ENCODE measurements at regions not wholly inside any gene's neighbourhood (a gene's known extent, or its start where the extent isn't known, plus 50 kb on each side); places are given as distances from the start of the nearest gene placed in this dataset.
A peak's percentile ranks its signal among the peaks of the same experiment; 100 is the strongest.

DNA sequence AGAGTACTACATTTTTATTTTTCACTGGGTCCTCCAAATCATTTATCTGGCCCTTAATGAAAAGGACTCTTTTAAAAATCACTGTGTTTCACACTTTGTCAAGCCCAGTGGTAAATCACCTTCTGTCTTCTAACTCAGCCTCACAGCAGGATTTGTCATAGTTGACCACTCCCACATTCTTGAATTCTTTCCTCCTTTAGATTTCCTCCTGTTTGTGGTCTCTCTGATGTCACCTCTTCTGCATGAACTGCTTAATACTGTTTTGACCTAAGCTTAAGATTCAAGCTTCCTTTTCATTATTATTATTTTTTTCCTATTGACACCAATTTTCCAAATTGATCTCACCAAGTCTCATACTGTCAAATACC, 899.8 kb upstream of the MIR17HG start:
- CTCF ChIA-PET (ENCODE audit: low intra/inter-chr PET ratio): no interaction called here
- H4K20me1 ChIP-seq (replicated peaks; ENCODE audit: control insufficient read depth, insufficient read depth, low read length): no peaks in the 10 kb centered on the region
- H3K27me3 ChIP-seq (ENCODE audit: control insufficient read depth in 2 of 2, insufficient read depth in 2 of 2, low read length in 2 of 2): no peaks in the 10 kb centered on the region
- no peak for ATAC-seq
- no peaks in the 10 kb centered on the region for H3K36me3 ChIP-seq (ENCODE audit: control insufficient read depth, insufficient read depth, low read length)
- no peaks in the 10 kb centered on the region for H3K79me2 ChIP-seq (ENCODE audit: control insufficient read depth, insufficient read depth, low read length)
- H3K4me3 ChIP-seq: no peak overlapping the region
- FAIRE-seq: no peak
- H3K4me2 ChIP-seq (ENCODE audit: insufficient read depth, low read length): no peak overlapping the region
- no peaks in the 10 kb centered on the region for H3K4me1 ChIP-seq (replicated peaks in 1 of 2; ENCODE audit: control insufficient read depth in 2 of 2, insufficient read depth in 2 of 2, low read length in 2 of 2)
- TF ChIP-seq ZNF134 (CRISPR knock-in tag; conservative IDR thresholded peaks at IDR 0.05): no peak
- TF ChIP-seq ZBTB43 (CRISPR knock-in tag; IDR thresholded peaks at IDR 0.05): 0 out of 2 replicates have a peak, but pooled peaks have one; percentile 57
- no peak for TF ChIP-seq ASH1L (IDR thresholded peaks at IDR 0.05; ENCODE audit: borderline replicate concordance, low read depth, partially characterized antibody)
- TF ChIP-seq TCF3 (CRISPR knock-in tag; IDR thresholded peaks at IDR 0.05): no peak
- TF ChIP-seq HBP1 (CRISPR knock-in tag; IDR thresholded peaks at IDR 0.05): no peak
- TF ChIP-seq, protein P1, sequence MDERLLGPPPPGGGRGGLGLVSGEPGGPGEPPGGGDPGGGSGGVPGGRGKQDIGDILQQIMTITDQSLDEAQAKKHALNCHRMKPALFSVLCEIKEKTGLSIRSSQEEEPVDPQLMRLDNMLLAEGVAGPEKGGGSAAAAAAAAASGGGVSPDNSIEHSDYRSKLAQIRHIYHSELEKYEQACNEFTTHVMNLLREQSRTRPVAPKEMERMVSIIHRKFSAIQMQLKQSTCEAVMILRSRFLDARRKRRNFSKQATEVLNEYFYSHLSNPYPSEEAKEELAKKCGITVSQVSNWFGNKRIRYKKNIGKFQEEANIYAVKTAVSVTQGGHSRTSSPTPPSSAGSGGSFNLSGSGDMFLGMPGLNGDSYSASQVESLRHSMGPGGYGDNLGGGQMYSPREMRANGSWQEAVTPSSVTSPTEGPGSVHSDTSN (CRISPR knock-in tag; IDR thresholded peaks at IDR 0.05; ENCODE audit: low read depth): no peak
- TF ChIP-seq, protein P1 (tag; conservative IDR thresholded peaks at IDR 0.05; ENCODE audit: low read depth): no peak
- TF ChIP-seq HMGN3 (IDR thresholded peaks at IDR 0.05; ENCODE audit: borderline replicate concordance, extremely low read depth, insufficient read length, low read depth, low read length): no peak
- no peak for TF ChIP-seq HDAC1 (IDR thresholded peaks at IDR 0.05)
- in situ Hi-C loops (cut with MboI) (no loop called here), intact Hi-C loops (cut with micrococcal nuclease) (no loop called here)
- no peak for DNase-seq (ENCODE audit: extremely low read depth in 1 of 4, low spot score in 3 of 4)
- no peaks in the 10 kb centered on the region for H3K9me1 ChIP-seq (ENCODE audit: control insufficient read depth, insufficient read depth, low read length)
- H3K9me3 ChIP-seq (replicated peaks; ENCODE audit: control insufficient read depth, insufficient read depth, low read depth, low read length): peaks cover 4% of the 10 kb centered on the region; the same call in 1 of the 2 replicates
- no peak overlapping the region for H3K9ac ChIP-seq (ENCODE audit: insufficient read depth in 1 of 2, low read depth in 2 of 2, low read length in 2 of 2)
- POLR2A ChIA-PET: no interaction called here
- no peak overlapping the region for H3K27ac ChIP-seq (ENCODE audit: extremely low read depth, low read depth, low read length)
- BruUV-seq (replicated peaks): no TSS peak
- H2AFZ ChIP-seq (ENCODE audit: low read depth, low read length): no peak overlapping the region

All from K562 (cell line).